Esophagus muscularis mucosa (tissue), 4 donors: ENCODE measurements at regions not wholly inside any gene's neighbourhood (a gene's known extent, or its start where the extent isn't known, plus 50 kb on each side); places are given as distances from the start of the nearest gene placed in this dataset.

Source experiments
- DNase-seq: peaks from one replicate; pipeline ENCODE4 v3.0.0-alpha.2; 2017; ENCODE audit errors: extremely low spot score
- H3K27ac ChIP-seq, 4 donors: fragments of 200-600 bp; sonication (generic); replicated peaks in 1 of 4; 1 replicate in 3 of 4; 2 replicates in 1 of 4; pipeline ENCODE4 v1.5.1; 2016 to 2019; ENCODE audit warnings: mild to moderate bottlenecking in 1 of 4
- H3K27me3 ChIP-seq, 4 donors: fragments of 200-600 bp; sonication (generic); one replicate each; pipeline versions ENCODE4 v1.5.1 to v1.6.0; 2016 to 2019
- H3K36me3 ChIP-seq, 4 donors: fragments of 200-600 bp; sonication (generic); one replicate each; pipeline ENCODE4 v1.5.1; 2016 to 2019
- H3K4me1 ChIP-seq, 4 donors: fragments of 200-600 bp; sonication (generic); one replicate each; pipeline ENCODE4 v1.5.1; 2016 to 2019
- H3K4me3 ChIP-seq, 4 donors: fragments of 200-600 bp; sonication (generic); 1 replicate in 2 of 4; 2 replicates in 2 of 4; pipeline ENCODE4 v1.5.1; 2016 to 2019; ENCODE audit warnings: mild to moderate bottlenecking in 4 of 4, moderate library complexity in 1 of 4
- H3K9me3 ChIP-seq, 4 donors: fragments of 200-600 bp; sonication (generic); 1 replicate in 3 of 4; 2 replicates in 1 of 4; pipeline ENCODE4 v1.5.1; 2016 to 2019
- EP300 ChIP-seq: sonication (generic); formaldehyde crosslinking; IDR thresholded peaks from one replicate; pipeline ENCODE4 v1.6.1; 2017; ENCODE audit warnings: antibody characterized with exemption
- POLR2A ChIP-seq: fragments of 450-650 bp; IDR thresholded peaks from one replicate; pipeline ENCODE4 v1.6.1; 2017; ENCODE audit warnings: antibody characterized with exemption, moderate library complexity, mild to moderate bottlenecking, low read depth
- POLR2AphosphoS5 ChIP-seq, 2 donors: sonication (generic); formaldehyde crosslinking; IDR thresholded peaks; one replicate each; pipeline ENCODE4 v1.6.1; 2017; ENCODE audit warnings: antibody characterized with exemption in 2 of 2
- WGBS: methylation state at CpG from one replicate; pipeline ENCODE4 v1.1.5; 2018; 5-methylcytosine and 5-hydroxymethylcytosine counted together
- intact Hi-C: fragments of 100-400 bp; cut with DNase I; formaldehyde crosslinking; loops from one replicate; pipeline ENCODE4 v1.15.1; 2023
- TF ChIP-seq, protein P1 (sequence below), 3 experiments: fragments of 200-600 bp in 2 of 3; fragments of 450-650 bp in 1 of 3; sonication (generic) in 2 of 3; IDR thresholded peaks; one replicate each; pipeline ENCODE4 v1.5.1; 2017 to 2019; ENCODE audit warnings: antibody characterized with exemption in 3 of 3, mild to moderate bottlenecking in 2 of 3, moderate library complexity in 1 of 3

GRCh38 chr6:8688821-8689220 is 253.5 kb upstream of the SLC35B3 start:
- TF ChIP-seq POLR2A (no peak), POLR2AphosphoS5 (IDR thresholded peaks at IDR 0.05) (no peak), EP300 (no peak)
- Histone ChIP-seq H3K9me3 (no peaks in the 10 kb centered on the region), H3K27me3 (no peaks in the 10 kb centered on the region), H3K4me1 (no peaks in the 10 kb centered on the region), H3K27ac (no peak overlapping the region), H3K36me3 (no peaks in the 10 kb centered on the region), H3K4me3 (no peak overlapping the region)
- intact Hi-C loops: no loop called here
- WGBS: 56% methylated on average over 1 of the region's 1 CpG
- DNase-seq: no peak

GRCh38 chr6:8686077-8686476 is 250.7 kb upstream of the SLC35B3 start:
- H3K27me3 ChIP-seq: no peaks in the 10 kb centered on the region
- no peaks in the 10 kb centered on the region for H3K9me3 ChIP-seq
- no peaks in the 10 kb centered on the region for H3K4me1 ChIP-seq
- H3K27ac ChIP-seq: no peak overlapping the region
- intact Hi-C loops: no loop called here
- WGBS: 87% methylated on average over 3 of the region's 3 CpGs
- no peaks in the 10 kb centered on the region for H3K36me3 ChIP-seq
- no peak overlapping the region for H3K4me3 ChIP-seq
- no peak for DNase-seq
- TF ChIP-seq POLR2AphosphoS5 (IDR thresholded peaks at IDR 0.05): no peak
- TF ChIP-seq, protein P1, sequence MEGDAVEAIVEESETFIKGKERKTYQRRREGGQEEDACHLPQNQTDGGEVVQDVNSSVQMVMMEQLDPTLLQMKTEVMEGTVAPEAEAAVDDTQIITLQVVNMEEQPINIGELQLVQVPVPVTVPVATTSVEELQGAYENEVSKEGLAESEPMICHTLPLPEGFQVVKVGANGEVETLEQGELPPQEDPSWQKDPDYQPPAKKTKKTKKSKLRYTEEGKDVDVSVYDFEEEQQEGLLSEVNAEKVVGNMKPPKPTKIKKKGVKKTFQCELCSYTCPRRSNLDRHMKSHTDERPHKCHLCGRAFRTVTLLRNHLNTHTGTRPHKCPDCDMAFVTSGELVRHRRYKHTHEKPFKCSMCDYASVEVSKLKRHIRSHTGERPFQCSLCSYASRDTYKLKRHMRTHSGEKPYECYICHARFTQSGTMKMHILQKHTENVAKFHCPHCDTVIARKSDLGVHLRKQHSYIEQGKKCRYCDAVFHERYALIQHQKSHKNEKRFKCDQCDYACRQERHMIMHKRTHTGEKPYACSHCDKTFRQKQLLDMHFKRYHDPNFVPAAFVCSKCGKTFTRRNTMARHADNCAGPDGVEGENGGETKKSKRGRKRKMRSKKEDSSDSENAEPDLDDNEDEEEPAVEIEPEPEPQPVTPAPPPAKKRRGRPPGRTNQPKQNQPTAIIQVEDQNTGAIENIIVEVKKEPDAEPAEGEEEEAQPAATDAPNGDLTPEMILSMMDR (IDR thresholded peaks at IDR 0.05): no peak
- TF ChIP-seq EP300: no peak
- TF ChIP-seq POLR2A: no peak

DNA sequence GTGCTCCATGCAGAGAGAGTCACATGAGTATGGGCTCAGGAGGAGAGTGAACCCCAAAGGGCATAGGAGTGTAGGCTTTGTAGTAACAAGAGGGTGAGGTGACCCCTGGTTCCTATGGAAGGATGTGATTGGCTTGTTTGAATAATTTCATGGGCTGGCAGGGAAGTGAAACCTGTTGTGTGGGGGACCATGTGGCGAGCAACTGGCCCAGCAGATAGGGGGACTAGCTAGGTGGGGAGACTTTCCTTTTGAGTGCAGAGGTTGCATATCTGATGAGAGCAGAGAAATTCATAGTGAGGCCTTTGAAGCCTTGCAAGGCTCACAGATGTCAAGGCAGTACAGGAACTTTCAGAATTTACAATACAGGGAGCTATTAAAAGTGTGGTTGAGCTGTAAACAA is 247.9 kb upstream of the SLC35B3 start:
- H3K27ac ChIP-seq: no peak overlapping the region
- intact Hi-C loops: no loop called here
- H3K4me3 ChIP-seq: no peak overlapping the region
- 87% methylated on average over 1 of the region's 1 CpG for WGBS
- no peaks in the 10 kb centered on the region for H3K9me3 ChIP-seq
- no peak for DNase-seq
- H3K27me3 ChIP-seq: no peaks in the 10 kb centered on the region
- TF ChIP-seq, protein P1 (IDR thresholded peaks at IDR 0.05): no peak
- TF ChIP-seq POLR2AphosphoS5 (IDR thresholded peaks at IDR 0.05): no peak
- no peak for TF ChIP-seq EP300
- TF ChIP-seq POLR2A: no peak
- H3K36me3 ChIP-seq: no peaks in the 10 kb centered on the region
- H3K4me1 ChIP-seq: no peaks in the 10 kb centered on the region

DNA sequence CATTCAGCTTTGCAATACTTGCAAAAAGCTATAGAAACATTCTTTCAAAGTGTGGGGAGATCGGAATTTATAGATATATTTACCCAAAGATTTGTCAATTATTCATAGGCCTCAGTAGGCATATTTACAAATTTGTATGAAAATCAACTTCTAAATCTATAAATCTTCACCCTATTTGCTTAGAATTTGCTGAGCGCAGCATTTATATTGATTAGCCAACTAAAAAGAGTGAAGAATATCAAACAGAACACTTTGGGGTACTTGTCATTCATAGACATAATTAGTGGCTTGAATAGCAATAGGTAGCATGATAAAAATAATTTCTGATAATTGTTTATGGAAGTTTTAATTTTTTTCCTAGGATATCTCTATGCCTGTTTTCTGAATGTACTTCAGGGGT is 244.5 kb upstream of the SLC35B3 start:
- DNase-seq: no peak
- H3K27me3 ChIP-seq: no peaks in the 10 kb centered on the region
- H3K27ac ChIP-seq: no peak overlapping the region
- H3K4me1 ChIP-seq: no peaks in the 10 kb centered on the region
- 83% methylated on average over 2 of the region's 2 CpGs for WGBS
- H3K9me3 ChIP-seq: no peaks in the 10 kb centered on the region
- intact Hi-C loops: no loop called here
- TF ChIP-seq EP300 (no peak), POLR2AphosphoS5 (IDR thresholded peaks at IDR 0.05) (no peak), POLR2A (no peak)
- TF ChIP-seq, protein P1 (IDR thresholded peaks at IDR 0.05): no peak
- H3K4me3 ChIP-seq: no peak overlapping the region
- no peaks in the 10 kb centered on the region for H3K36me3 ChIP-seq

- TF ChIP-seq POLR2AphosphoS5 (IDR thresholded peaks at IDR 0.05) (no peak), POLR2A (no peak), EP300 (no peak)
- TF ChIP-seq, protein P1 (IDR thresholded peaks at IDR 0.05): no peak
- H3K27ac ChIP-seq: no peak overlapping the region
- no peaks in the 10 kb centered on the region for H3K4me1 ChIP-seq
- no peaks in the 10 kb centered on the region for H3K9me3 ChIP-seq
- no peaks in the 10 kb centered on the region for H3K27me3 ChIP-seq
- intact Hi-C loops: no loop called here
- no peaks in the 10 kb centered on the region for H3K36me3 ChIP-seq
- 98% methylated on average over 5 of the region's 5 CpGs for WGBS
- no peak overlapping the region for H3K4me3 ChIP-seq
- DNase-seq: no peak
Observed at GRCh38 chr6:8678466-8678865, 243.1 kb upstream of the SLC35B3 start.
